ENCODE measurements at regions not wholly inside any gene's neighbourhood (a gene's known extent, or its start where the extent isn't known, plus 50 kb on each side); places are given as distances from the start of the nearest gene placed in this dataset.

DNA sequence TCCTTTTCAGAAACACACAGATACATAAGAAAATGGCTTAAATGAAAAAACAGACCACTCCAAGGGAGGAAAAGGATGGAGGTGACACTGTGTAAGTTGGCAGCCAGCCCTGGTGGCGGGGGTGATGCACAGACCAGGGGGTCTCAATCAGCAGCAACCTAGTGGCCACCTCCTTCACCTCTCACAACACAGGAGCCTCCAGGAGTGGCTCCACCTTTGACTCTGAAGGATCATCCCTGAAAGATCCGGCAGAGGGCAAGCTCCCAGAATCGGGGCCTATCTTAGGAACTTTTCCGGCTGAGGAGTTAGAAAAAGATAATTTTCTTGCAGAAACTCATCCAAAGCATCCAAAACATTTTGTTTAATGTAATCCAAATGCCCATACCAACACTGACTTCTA lies 51.2 kb upstream of the SMYD2 start:
- TF ChIP-seq, protein P1, sequence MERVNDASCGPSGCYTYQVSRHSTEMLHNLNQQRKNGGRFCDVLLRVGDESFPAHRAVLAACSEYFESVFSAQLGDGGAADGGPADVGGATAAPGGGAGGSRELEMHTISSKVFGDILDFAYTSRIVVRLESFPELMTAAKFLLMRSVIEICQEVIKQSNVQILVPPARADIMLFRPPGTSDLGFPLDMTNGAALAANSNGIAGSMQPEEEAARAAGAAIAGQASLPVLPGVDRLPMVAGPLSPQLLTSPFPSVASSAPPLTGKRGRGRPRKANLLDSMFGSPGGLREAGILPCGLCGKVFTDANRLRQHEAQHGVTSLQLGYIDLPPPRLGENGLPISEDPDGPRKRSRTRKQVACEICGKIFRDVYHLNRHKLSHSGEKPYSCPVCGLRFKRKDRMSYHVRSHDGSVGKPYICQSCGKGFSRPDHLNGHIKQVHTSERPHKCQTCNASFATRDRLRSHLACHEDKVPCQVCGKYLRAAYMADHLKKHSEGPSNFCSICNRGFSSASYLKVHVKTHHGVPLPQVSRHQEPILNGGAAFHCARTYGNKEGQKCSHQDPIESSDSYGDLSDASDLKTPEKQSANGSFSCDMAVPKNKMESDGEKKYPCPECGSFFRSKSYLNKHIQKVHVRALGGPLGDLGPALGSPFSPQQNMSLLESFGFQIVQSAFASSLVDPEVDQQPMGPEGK (CRISPR knock-in tag; IDR thresholded peaks at IDR 0.05; ENCODE audit: borderline replicate concordance) = no peak
- no peak for TF ChIP-seq ZFP3 (CRISPR knock-in tag; IDR thresholded peaks at IDR 0.05)
- TF ChIP-seq, protein P2, sequence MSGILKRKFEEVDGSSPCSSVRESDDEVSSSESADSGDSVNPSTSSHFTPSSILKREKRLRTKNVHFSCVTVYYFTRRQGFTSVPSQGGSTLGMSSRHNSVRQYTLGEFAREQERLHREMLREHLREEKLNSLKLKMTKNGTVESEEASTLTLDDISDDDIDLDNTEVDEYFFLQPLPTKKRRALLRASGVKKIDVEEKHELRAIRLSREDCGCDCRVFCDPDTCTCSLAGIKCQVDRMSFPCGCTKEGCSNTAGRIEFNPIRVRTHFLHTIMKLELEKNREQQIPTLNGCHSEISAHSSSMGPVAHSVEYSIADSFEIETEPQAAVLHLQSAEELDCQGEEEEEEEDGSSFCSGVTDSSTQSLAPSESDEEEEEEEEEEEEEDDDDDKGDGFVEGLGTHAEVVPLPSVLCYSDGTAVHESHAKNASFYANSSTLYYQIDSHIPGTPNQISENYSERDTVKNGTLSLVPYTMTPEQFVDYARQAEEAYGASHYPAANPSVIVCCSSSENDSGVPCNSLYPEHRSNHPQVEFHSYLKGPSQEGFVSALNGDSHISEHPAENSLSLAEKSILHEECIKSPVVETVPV (CRISPR knock-in tag; IDR thresholded peaks at IDR 0.05) = no peak
- TF ChIP-seq PPARA (CRISPR knock-in tag; IDR thresholded peaks at IDR 0.05; ENCODE audit: borderline replicate concordance) = no peak
- TF ChIP-seq SNAI2 (CRISPR knock-in tag; IDR thresholded peaks at IDR 0.05) = no peak
- no peak for TF ChIP-seq CSDC2 (CRISPR knock-in tag; IDR thresholded peaks at IDR 0.05)
- TF ChIP-seq GLIS3 (CRISPR knock-in tag; IDR thresholded peaks at IDR 0.05) = no peak
- TF ChIP-seq ARNTL (CRISPR knock-in tag; IDR thresholded peaks at IDR 0.05; ENCODE audit: borderline replicate concordance, low read depth) = no peak
- TF ChIP-seq TCF4 (CRISPR knock-in tag; IDR thresholded peaks at IDR 0.05; ENCODE audit: borderline replicate concordance) = no peak
- no peak for TF ChIP-seq ZNF8 (CRISPR knock-in tag; IDR thresholded peaks at IDR 0.05)
- no peak for ATAC-seq

Measured in SK-N-SH treated with all-trans-retinoic acid at 6 μM for 48 hours (cell line).